NT2/D1 (cell line): ENCODE measurements at regions not wholly inside any gene's neighbourhood (a gene's known extent, or its start where the extent isn't known, plus 50 kb on each side); places are given as distances from the start of the nearest gene placed in this dataset.

Source experiments
- YY1 ChIP-seq: IDR thresholded peaks from 2 replicates; pipeline ENCODE4 v1.6.1; 2011; ENCODE audit not compliant: insufficient read length, insufficient read depth
- ZNF274 ChIP-seq: IDR thresholded peaks from 2 replicates; pipeline ENCODE4 v1.6.1; 2011; ENCODE audit warnings: mild to moderate bottlenecking, low read depth, low read length

GRCh38 chr2:128801576-128801975 is 482.9 kb upstream of the HS6ST1 start:
- TF ChIP-seq ZNF274 (no peak), YY1 (no peak)
